Mesenchymal stem cell (in vitro differentiated cells and primary cell): ENCODE measurements at regions not wholly inside any gene's neighbourhood (a gene's known extent, or its start where the extent isn't known, plus 50 kb on each side); places are given as distances from the start of the nearest gene placed in this dataset.

Source experiments
- DNase-seq: peaks from one replicate; pipeline ENCODE4 v3.0.0-alpha.2; 2013
- H2AFZ ChIP-seq: one replicate; pipeline ENCODE4 v1.6.1; 2013; ENCODE audit warnings: low read depth, mild to moderate bottlenecking, control low read depth, inconsistent platforms, low read length, moderate library complexity
- H2AK5ac ChIP-seq: 2 replicates; pipeline ENCODE4 v1.6.1; 2013; ENCODE audit warnings: low read length, moderate library complexity, mild to moderate bottlenecking, inconsistent platforms; ENCODE audit not compliant: severe bottlenecking
- H2BK120ac ChIP-seq: one replicate; pipeline ENCODE4 v1.6.1; 2013; ENCODE audit warnings: low read depth, mild to moderate bottlenecking, inconsistent platforms, low read length, moderate library complexity
- H2BK12ac ChIP-seq, 2 experiments: one replicate each; pipeline ENCODE4 v1.6.1; 2013; ENCODE audit warnings: inconsistent platforms in 2 of 2, low read length in 2 of 2, mild to moderate bottlenecking in 2 of 2, moderate library complexity in 2 of 2, control low read depth in 1 of 2
- H2BK15ac ChIP-seq: one replicate; pipeline ENCODE4 v1.6.1; 2013; ENCODE audit warnings: mild to moderate bottlenecking, low read depth, inconsistent platforms; ENCODE audit not compliant: poor library complexity, severe bottlenecking
- H2BK5ac ChIP-seq: 2 replicates; pipeline ENCODE4 v1.6.1; 2013; ENCODE audit warnings: low read depth, mild to moderate bottlenecking, low read length, control low read depth, inconsistent platforms; ENCODE audit not compliant: poor library complexity, severe bottlenecking
- H3K14ac ChIP-seq, 2 experiments: one replicate each; pipeline ENCODE4 v1.6.1; 2013; ENCODE audit warnings: inconsistent platforms in 2 of 2, low read length in 2 of 2, control low read depth in 1 of 2, mild to moderate bottlenecking in 1 of 2, moderate library complexity in 1 of 2
- H3K18ac ChIP-seq, 2 experiments: one replicate each; pipeline ENCODE4 v1.6.1; 2013; ENCODE audit warnings: inconsistent platforms in 2 of 2, low read length in 2 of 2, control low read depth in 1 of 2, low read depth in 1 of 2, mild to moderate bottlenecking in 1 of 2
- H3K23ac ChIP-seq, 2 experiments: one replicate each; pipeline ENCODE4 v1.6.1; 2013; ENCODE audit warnings: inconsistent platforms in 2 of 2, low read length in 2 of 2, mild to moderate bottlenecking in 2 of 2, moderate library complexity in 2 of 2, control low read depth in 1 of 2
- H3K27ac ChIP-seq: 2 replicates; pipeline ENCODE4 v1.5.1; 2013; ENCODE audit warnings: mild to moderate bottlenecking, moderate library complexity, low read length, control low read depth, inconsistent platforms; ENCODE audit not compliant: poor library complexity, severe bottlenecking
- H3K27me3 ChIP-seq, 2 experiments: 2 replicates each; pipeline versions ENCODE4 v1.6.1 to v1.7.0; 2013; ENCODE audit warnings: low read length in 2 of 2, mild to moderate bottlenecking in 2 of 2, moderate library complexity in 2 of 2, control low read depth in 1 of 2, inconsistent platforms in 1 of 2; ENCODE audit not compliant: control insufficient read depth in 1 of 2, insufficient read depth in 1 of 2
- H3K36me3 ChIP-seq, 2 experiments: 2 replicates each; pipeline versions ENCODE4 v1.6.1 to v1.7.0; 2013; ENCODE audit warnings: low read length in 2 of 2, control low read depth in 1 of 2, inconsistent platforms in 1 of 2, low read depth in 1 of 2, mild to moderate bottlenecking in 1 of 2; ENCODE audit not compliant: insufficient read depth in 2 of 2, control insufficient read depth in 1 of 2
- H3K4ac ChIP-seq, 2 experiments: one replicate each; pipeline ENCODE4 v1.6.1; 2013; ENCODE audit warnings: inconsistent platforms in 2 of 2, low read length in 2 of 2, mild to moderate bottlenecking in 2 of 2, moderate library complexity in 2 of 2, control low read depth in 1 of 2, low read depth in 1 of 2
- H3K4me1 ChIP-seq: 2 replicates; pipeline ENCODE4 v1.6.1; 2013; ENCODE audit warnings: low read depth, low read length, control low read depth; ENCODE audit not compliant: control insufficient read depth, insufficient read depth
- H3K4me2 ChIP-seq: 2 replicates; pipeline ENCODE4 v1.6.1; 2013; ENCODE audit warnings: low read length, mild to moderate bottlenecking, inconsistent platforms; ENCODE audit not compliant: poor library complexity, severe bottlenecking
- H3K4me3 ChIP-seq, 2 experiments: 2 replicates each; pipeline versions ENCODE4 v1.5.1 to v1.7.0; 2013; ENCODE audit warnings: low read length in 2 of 2, mild to moderate bottlenecking in 2 of 2, control low read depth in 1 of 2, low read depth in 1 of 2; ENCODE audit not compliant: insufficient read depth in 1 of 2
- H3K79me1 ChIP-seq: replicated peaks from 2 replicates; pipeline ENCODE4 v1.6.1; 2013; ENCODE audit warnings: mild to moderate bottlenecking, control low read depth, low read length, inconsistent platforms; ENCODE audit not compliant: poor library complexity, severe bottlenecking
- H3K9ac ChIP-seq: 2 replicates; pipeline ENCODE4 v1.7.0; 2013; ENCODE audit warnings: mild to moderate bottlenecking, low read length, moderate library complexity
- H3K9me3 ChIP-seq: 2 replicates; pipeline ENCODE4 v1.7.0; 2013; ENCODE audit warnings: mild to moderate bottlenecking, low read length; ENCODE audit not compliant: control insufficient read depth
- H4K8ac ChIP-seq: one replicate; pipeline ENCODE4 v1.6.1; 2013; ENCODE audit warnings: inconsistent platforms, mild to moderate bottlenecking, low read length, moderate library complexity
- H4K91ac ChIP-seq: one replicate; pipeline ENCODE4 v1.6.1; 2013; ENCODE audit warnings: mild to moderate bottlenecking, low read length, inconsistent platforms
- WGBS: methylation state at CpG from one replicate; pipeline ENCODE4 v1.1.7; 2013; ENCODE audit warnings: mixed read lengths; 5-methylcytosine and 5-hydroxymethylcytosine counted together

- H3K27me3 ChIP-seq: no peaks in the 10 kb centered on the region
- WGBS: 77% methylated on average over 6 of the region's 8 CpGs
- H4K8ac ChIP-seq: no peak overlapping the region
- H3K23ac ChIP-seq: no peak overlapping the region
- no peak overlapping the region for H3K27ac ChIP-seq
- H3K4ac ChIP-seq: no peak overlapping the region
- no peak overlapping the region for H3K9ac ChIP-seq
- H3K36me3 ChIP-seq: no peaks in the 10 kb centered on the region
- no peak overlapping the region for H2BK15ac ChIP-seq
- no peak overlapping the region for H2BK12ac ChIP-seq
- no peaks in the 10 kb centered on the region for H3K4me1 ChIP-seq
- H3K9me3 ChIP-seq: no peaks in the 10 kb centered on the region
- H2BK120ac ChIP-seq: no peak overlapping the region
- no peak for DNase-seq
- H2AK5ac ChIP-seq: no peak overlapping the region
- no peak overlapping the region for H3K4me2 ChIP-seq
- H3K14ac ChIP-seq: no peak overlapping the region
- H3K18ac ChIP-seq: no peak overlapping the region
- H2AFZ ChIP-seq: no peak overlapping the region
- no peak overlapping the region for H3K4me3 ChIP-seq
- H2BK5ac ChIP-seq: no peak overlapping the region
- H3K79me1 ChIP-seq: no peaks in the 10 kb centered on the region
- no peak overlapping the region for H4K91ac ChIP-seq
Measured at GRCh38 chr4:42816880-42817400, 75.6 kb upstream of the GRXCR1 start.

GRCh38 chr4:42816189-42816879 lies 76.2 kb upstream of the GRXCR1 start:
- WGBS: 67% methylated on average over 8 of the region's 9 CpGs
- H2BK5ac ChIP-seq: no peak overlapping the region

GRCh38 chr4:42809419-42810084 lies 83.0 kb upstream of the GRXCR1 start:
- Histone ChIP-seq H2BK5ac (no peak overlapping the region), H3K4me2 (no peak overlapping the region), H2AK5ac (no peak overlapping the region), H3K14ac (no peak overlapping the region), H3K9ac (no peak overlapping the region), H4K91ac (no peak overlapping the region), H4K8ac (no peak overlapping the region), H2AFZ (no peak overlapping the region), H2BK12ac (no peak overlapping the region), H3K79me1 (no peaks in the 10 kb centered on the region), H3K27me3 (no peaks in the 10 kb centered on the region), H3K18ac (no peak overlapping the region), H3K4ac (no peak overlapping the region), H3K9me3 (no peaks in the 10 kb centered on the region), H2BK120ac (no peak overlapping the region), H3K36me3 (no peaks in the 10 kb centered on the region), H2BK15ac (no peak overlapping the region), H3K23ac (no peak overlapping the region), H3K27ac (no peak overlapping the region), H3K4me3 (peak overlapping the region in 1 of 2 experiments; percentile 36), H3K4me1 (no peaks in the 10 kb centered on the region)
- WGBS: 73% methylated on average over 6 of the region's 7 CpGs
- no peak for DNase-seq

More at GRCh38 chr4:42816189-42816879, 76.2 kb upstream of the GRXCR1 start:
- no peak overlapping the region for H3K27ac ChIP-seq
- no peak overlapping the region for H4K91ac ChIP-seq
- no peak overlapping the region for H2BK15ac ChIP-seq
- no peak overlapping the region for H3K4me3 ChIP-seq
- no peak overlapping the region for H3K14ac ChIP-seq
- no peaks in the 10 kb centered on the region for H3K9me3 ChIP-seq
- no peak overlapping the region for H3K23ac ChIP-seq
- no peak overlapping the region for H2AK5ac ChIP-seq
- no peaks in the 10 kb centered on the region for H3K36me3 ChIP-seq
- H3K4me2 ChIP-seq: no peak overlapping the region
- no peaks in the 10 kb centered on the region for H3K4me1 ChIP-seq
- H2BK12ac ChIP-seq: no peak overlapping the region
- H3K9ac ChIP-seq: no peak overlapping the region
- H3K4ac ChIP-seq: no peak overlapping the region
- H2BK120ac ChIP-seq: no peak overlapping the region
- no peaks in the 10 kb centered on the region for H3K79me1 ChIP-seq
- DNase-seq: no peak
- no peaks in the 10 kb centered on the region for H3K27me3 ChIP-seq
- no peak overlapping the region for H3K18ac ChIP-seq
- H4K8ac ChIP-seq: no peak overlapping the region
- H2AFZ ChIP-seq: no peak overlapping the region

GRCh38 chr4:42806303-42806835 lies 86.1 kb upstream of the GRXCR1 start:
- H2BK15ac ChIP-seq: no peak overlapping the region
- no peak overlapping the region for H2AFZ ChIP-seq
- no peaks in the 10 kb centered on the region for H3K4me1 ChIP-seq
- no peak overlapping the region for H2BK12ac ChIP-seq
- H3K18ac ChIP-seq: no peak overlapping the region
- no peak overlapping the region for H2AK5ac ChIP-seq
- no peak overlapping the region for H3K14ac ChIP-seq
- H3K4me3 ChIP-seq: no peak overlapping the region
- H3K27ac ChIP-seq: no peak overlapping the region
- H3K79me1 ChIP-seq: no peaks in the 10 kb centered on the region
- no peak overlapping the region for H4K91ac ChIP-seq
- no peak for DNase-seq
- H4K8ac ChIP-seq: no peak overlapping the region
- no peak overlapping the region for H3K23ac ChIP-seq
- WGBS: 100% methylated on average over 2 of the region's 3 CpGs
- H3K4ac ChIP-seq: no peak overlapping the region
- no peak overlapping the region for H2BK5ac ChIP-seq
- no peaks in the 10 kb centered on the region for H3K27me3 ChIP-seq
- H3K9me3 ChIP-seq: peaks cover 4% of the 10 kb centered on the region
- no peak overlapping the region for H2BK120ac ChIP-seq
- no peak overlapping the region for H3K4me2 ChIP-seq
- H3K9ac ChIP-seq: no peak overlapping the region
- H3K36me3 ChIP-seq: no peaks in the 10 kb centered on the region
